AG09309 (cell line): ENCODE measurements at regions not wholly inside any gene's neighbourhood (a gene's known extent, or its start where the extent isn't known, plus 50 kb on each side); places are given as distances from the start of the nearest gene placed in this dataset.

Experiments used
- DNase-seq: peaks from one replicate; pipeline ENCODE4 v3.0.0-alpha.2; 2010; ENCODE audit warnings: low read depth
- H3K4me3 ChIP-seq: 2 replicates; pipeline ENCODE4 v1.5.1; 2011; ENCODE audit warnings: mild to moderate bottlenecking, low read depth, low read length, moderate library complexity; ENCODE audit not compliant: control insufficient read depth
- CTCF ChIP-seq: IDR thresholded peaks from 2 replicates; pipeline ENCODE4 v1.5.1; 2011; ENCODE audit warnings: mild to moderate bottlenecking, low read depth, low read length, inconsistent platforms; ENCODE audit not compliant: insufficient read depth, control insufficient read depth; ENCODE audit errors: missing control alignments

- H3K4me3 ChIP-seq: no peak overlapping the region
- TF ChIP-seq CTCF: no peak
- no peak for DNase-seq
Observed at GRCh38 chr14:53610947-53611346, 345.7 kb downstream of the BMP4 start.

GRCh38 chr14:53609009-53609408 is 347.6 kb downstream of the BMP4 start:
- no peak for TF ChIP-seq CTCF
- no peak for DNase-seq
- H3K4me3 ChIP-seq: no peak overlapping the region

- DNase-seq: no peak
- no peak overlapping the region for H3K4me3 ChIP-seq
- TF ChIP-seq CTCF: no peak
Observed at GRCh38 chr14:53608369-53608768, 348.3 kb downstream of the BMP4 start.

- no peak overlapping the region for H3K4me3 ChIP-seq
- no peak for TF ChIP-seq CTCF
- DNase-seq: no peak
Observed at GRCh38 chr14:53606203-53606602, 350.4 kb downstream of the BMP4 start.

- no peak for DNase-seq
- no peak overlapping the region for H3K4me3 ChIP-seq
- no peak for TF ChIP-seq CTCF
Observed at GRCh38 chr14:53605562-53605961, 351.1 kb downstream of the BMP4 start.

GRCh38 chr14:53603994-53604393 is 352.6 kb downstream of the BMP4 start:
- TF ChIP-seq CTCF: no peak
- no peak for DNase-seq
- H3K4me3 ChIP-seq: no peak overlapping the region

- no peak overlapping the region for H3K4me3 ChIP-seq
- no peak for DNase-seq
- no peak for TF ChIP-seq CTCF
Observed at GRCh38 chr14:53601409-53601808, 355.2 kb downstream of the BMP4 start.
